H9 (cell line): ENCODE measurements at regions not wholly inside any gene's neighbourhood (a gene's known extent, or its start where the extent isn't known, plus 50 kb on each side); places are given as distances from the start of the nearest gene placed in this dataset.

Source experiments
- DNase-seq: peaks from one replicate; pipeline ENCODE4 v3.0.0-alpha.2; 2017
- H2AFZ ChIP-seq: one replicate; pipeline ENCODE4 v1.6.1; 2013; ENCODE audit warnings: mild to moderate bottlenecking, low read length, control low read depth, moderate library complexity
- H2AK5ac ChIP-seq: 2 replicates; pipeline ENCODE4 v1.6.1; 2013; ENCODE audit warnings: low read length, control low read depth, mixed read lengths; ENCODE audit not compliant: insufficient read length
- H2BK120ac ChIP-seq: one replicate; pipeline ENCODE4 v1.6.1; 2013; ENCODE audit warnings: low read depth, mild to moderate bottlenecking, low read length, control low read depth, inconsistent platforms; ENCODE audit not compliant: poor library complexity, severe bottlenecking
- H2BK12ac ChIP-seq: 2 replicates; pipeline ENCODE4 v1.6.1; 2013; ENCODE audit warnings: low read length, control low read depth, mixed read lengths, low read depth; ENCODE audit not compliant: insufficient read length
- H2BK15ac ChIP-seq: 2 replicates; pipeline ENCODE4 v1.6.1; 2013; ENCODE audit warnings: low read depth, low read length, control low read depth
- H2BK20ac ChIP-seq: one replicate; pipeline ENCODE4 v1.6.1; 2013; ENCODE audit warnings: low read depth, mild to moderate bottlenecking, low read length, control low read depth, inconsistent platforms; ENCODE audit not compliant: poor library complexity, severe bottlenecking
- H2BK5ac ChIP-seq: 2 replicates; pipeline ENCODE4 v1.6.1; 2013; ENCODE audit warnings: low read length, control low read depth, mixed read lengths; ENCODE audit not compliant: insufficient read length
- H3K14ac ChIP-seq: 2 replicates; pipeline ENCODE4 v1.6.1; 2013; ENCODE audit warnings: low read length, control low read depth; ENCODE audit not compliant: insufficient read depth
- H3K18ac ChIP-seq: 2 replicates; pipeline ENCODE4 v1.6.1; 2013; ENCODE audit warnings: low read depth, mild to moderate bottlenecking, mixed read lengths, low read length, control low read depth; ENCODE audit not compliant: insufficient read length
- H3K23ac ChIP-seq: 2 replicates; pipeline ENCODE4 v1.6.1; 2013; ENCODE audit warnings: low read length, control low read depth, mixed read lengths, low read depth; ENCODE audit not compliant: insufficient read length
- H3K23me2 ChIP-seq: 2 replicates; pipeline ENCODE4 v1.6.1; 2013; ENCODE audit warnings: low read depth, mild to moderate bottlenecking, mixed read lengths, low read length, control low read depth; ENCODE audit not compliant: insufficient read length, poor library complexity, severe bottlenecking
- H3K27ac ChIP-seq: 2 replicates; pipeline ENCODE4 v1.5.1; 2013; ENCODE audit warnings: low read length, control low read depth, mixed read lengths, low read depth; ENCODE audit not compliant: insufficient read length
- H3K27me3 ChIP-seq: 2 replicates; pipeline ENCODE4 v1.6.1; 2013; ENCODE audit warnings: low read length, control low read depth, inconsistent platforms; ENCODE audit not compliant: insufficient read depth
- H3K4ac ChIP-seq: 2 replicates; pipeline ENCODE4 v1.6.1; 2013; ENCODE audit warnings: low read depth, mild to moderate bottlenecking, control low read depth, inconsistent platforms, low read length, moderate library complexity
- H3K4me1 ChIP-seq: 2 replicates; pipeline ENCODE4 v1.6.1; 2013; ENCODE audit warnings: low read length, control low read depth, inconsistent platforms; ENCODE audit not compliant: insufficient read depth
- H3K4me2 ChIP-seq: 2 replicates; pipeline ENCODE4 v1.6.1; 2013; ENCODE audit warnings: low read length, control low read depth, mixed read lengths; ENCODE audit not compliant: insufficient read length, insufficient read depth
- H3K56ac ChIP-seq: 2 replicates; pipeline ENCODE4 v1.6.1; 2013; ENCODE audit warnings: low read depth, mild to moderate bottlenecking, mixed read lengths, low read length, control low read depth; ENCODE audit not compliant: insufficient read length
- H3K79me1 ChIP-seq: 2 replicates; pipeline ENCODE4 v1.6.1; 2013; ENCODE audit warnings: low read depth, mild to moderate bottlenecking, moderate library complexity, low read length, control low read depth, inconsistent platforms; ENCODE audit not compliant: insufficient read depth, poor library complexity, severe bottlenecking
- H3K79me2 ChIP-seq: 2 replicates; pipeline ENCODE4 v1.6.1; 2013; ENCODE audit warnings: low read length, control low read depth, inconsistent platforms; ENCODE audit not compliant: insufficient read depth
- H3K9ac ChIP-seq: 2 replicates; pipeline ENCODE4 v1.6.1; 2013; ENCODE audit warnings: low read length, control low read depth, mixed read lengths; ENCODE audit not compliant: insufficient read length; ENCODE audit errors: extremely low read depth
- H3K9me3 ChIP-seq: one replicate; pipeline ENCODE4 v1.6.1; 2013; ENCODE audit warnings: low read depth, low read length, inconsistent platforms; ENCODE audit not compliant: control insufficient read depth
- H3T11ph ChIP-seq: one replicate; pipeline ENCODE4 v1.6.1; 2013; ENCODE audit warnings: mild to moderate bottlenecking, low read length, control low read depth, inconsistent platforms
- H4K20me1 ChIP-seq: one replicate; pipeline ENCODE4 v1.6.1; 2013; ENCODE audit not compliant: control insufficient read depth, insufficient read length, insufficient read depth
- H4K5ac ChIP-seq: 2 replicates; pipeline ENCODE4 v1.6.1; 2013; ENCODE audit warnings: low read depth, mild to moderate bottlenecking, mixed read lengths, low read length, control low read depth; ENCODE audit not compliant: insufficient read length
- H4K8ac ChIP-seq: replicated peaks from 2 replicates; pipeline ENCODE4 v1.6.1; 2013; ENCODE audit warnings: low read length, control low read depth, mixed read lengths, low read depth; ENCODE audit not compliant: insufficient read length
- H4K91ac ChIP-seq: 2 replicates; pipeline ENCODE4 v1.6.1; 2013; ENCODE audit warnings: low read depth, mild to moderate bottlenecking, moderate library complexity, mixed read lengths, low read length, control low read depth; ENCODE audit not compliant: insufficient read length
- H3K27ac Mint-ChIP-seq, 3 experiments: 2 replicates in 2 of 3; 3 replicates in 1 of 3; pipeline ENCODE4 v1.8.0; 2020 to 2021; ENCODE audit warnings: mixed read lengths in 3 of 3, mild to moderate bottlenecking in 1 of 3, moderate library complexity in 1 of 3
- H3K27me3 Mint-ChIP-seq: 2 replicates; pipeline ENCODE4 v1.8.0; 2021; ENCODE audit warnings: low read depth, mild to moderate bottlenecking, moderate library complexity, mixed read lengths
- H3K36me3 Mint-ChIP-seq, 3 experiments: 2 replicates in 2 of 3; 3 replicates in 1 of 3; pipeline ENCODE4 v1.8.0; 2020 to 2021; ENCODE audit warnings: low read depth in 3 of 3, mixed read lengths in 3 of 3; ENCODE audit not compliant: insufficient read depth in 1 of 3
- H3K4me1 Mint-ChIP-seq, 2 experiments: 2 replicates each; pipeline ENCODE4 v1.8.0; 2020; ENCODE audit warnings: mixed read lengths in 2 of 2
- H3K4me3 Mint-ChIP-seq, 2 experiments: 2 replicates in 1 of 2; 3 replicates in 1 of 2; pipeline ENCODE4 v1.8.0; 2020 to 2021; ENCODE audit warnings: mild to moderate bottlenecking in 2 of 2, mixed read lengths in 2 of 2, moderate library complexity in 1 of 2
- H3K9me3 Mint-ChIP-seq, 2 experiments: 2 replicates in 1 of 2; 3 replicates in 1 of 2; pipeline ENCODE4 v1.8.0; 2020; ENCODE audit warnings: mild to moderate bottlenecking in 2 of 2, mixed read lengths in 2 of 2, moderate library complexity in 1 of 2
- CTCF ChIP-seq: fragments of 200-600 bp; sonication (generic); conservative IDR thresholded peaks from 3 replicates; pipeline ENCODE4 v1.8.0; 2021; ENCODE audit warnings: antibody characterized with exemption, mild to moderate bottlenecking
- WGBS: extraction: QIAGEN DNeasy Blood & Tissue Kit; methylation state at CpG from one replicate; pipeline ENCODE4 v1.1.7; 2013; ENCODE audit warnings: missing lambda C conversion rate, low lambda C conversion rate, mixed read lengths; ENCODE audit not compliant: insufficient read length; ENCODE audit errors: extremely low coverage; 5-methylcytosine and 5-hydroxymethylcytosine counted together

DNA sequence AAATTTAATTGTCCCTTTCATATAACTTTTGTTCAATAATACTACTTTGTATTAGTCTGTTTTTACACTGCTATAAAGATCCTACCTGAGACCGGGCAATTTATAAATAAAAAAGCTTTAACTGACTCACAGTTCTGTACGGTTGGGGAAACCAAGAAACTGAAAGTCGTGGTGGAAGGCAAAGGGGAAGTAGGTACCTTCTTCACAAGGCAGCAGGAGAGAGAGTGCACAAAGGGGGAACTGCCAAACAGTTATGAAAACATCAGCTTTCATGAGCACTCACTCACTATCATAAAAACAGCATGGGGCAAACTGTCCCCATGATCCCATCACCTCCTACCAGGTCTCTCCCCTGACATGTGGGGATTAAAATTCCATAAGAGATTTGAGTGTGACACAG lies 1069.0 kb downstream of the FSCB start:
- no CpG with 5 or more reads among the region's 3 CpGs for WGBS
- H2AFZ ChIP-seq = no peak overlapping the region
- TF ChIP-seq CTCF = no peak

More for the DNA sequence above, 1069.0 kb downstream of the FSCB start:
- Histone ChIP-seq H3K14ac (no peak overlapping the region), H3K4me1 (no peaks in the 10 kb centered on the region), H3K9me3 (no peaks in the 10 kb centered on the region), H2AK5ac (no peak overlapping the region), H2BK12ac (no peak overlapping the region), H4K5ac (no peak overlapping the region), H2BK15ac (no peak overlapping the region), H4K91ac (no peak overlapping the region), H4K20me1 (no peaks in the 10 kb centered on the region), H2BK120ac (no peak overlapping the region), H3K4me2 (no peak overlapping the region), H3K23ac (no peak overlapping the region), H2BK20ac (no peak overlapping the region), H3K18ac (no peak overlapping the region), H3K27me3 (no peaks in the 10 kb centered on the region), H2BK5ac (no peak overlapping the region), H3K9ac (no peak overlapping the region), H3K4ac (no peak overlapping the region), H3K79me1 (no peaks in the 10 kb centered on the region), H4K8ac (no peak overlapping the region), H3T11ph (no peak overlapping the region), H3K27ac (no peak overlapping the region), H3K56ac (no peak overlapping the region), H3K23me2 (no peaks in the 10 kb centered on the region), H3K79me2 (no peaks in the 10 kb centered on the region)
- Mint-ChIP-seq H3K4me1 (no peaks in the 10 kb centered on the region; a peak in 1 of 4 replicates), H3K9me3 (peaks cover 0 to 11% of the 10 kb centered on the region in 2 experiments; a peak in 4 of 5 replicates), H3K27ac (peak overlapping the region in 1 of 3 experiments; percentile 66; a peak in 1 of 7 replicates), H3K36me3 (peaks cover 0 to 2% (median 0%) of the 10 kb centered on the region in 3 experiments; a peak in 2 of 7 replicates), H3K27me3 (no peaks in the 10 kb centered on the region), H3K4me3 (no peak overlapping the region)
- no peak for DNase-seq
